Sigmoid colon (tissue), 3 donors: ENCODE measurements at regions not wholly inside any gene's neighbourhood (a gene's known extent, or its start where the extent isn't known, plus 50 kb on each side); places are given as distances from the start of the nearest gene placed in this dataset.

Source experiments
- POLR2A ChIP-seq, 2 donors: fragments of 450-650 bp; IDR thresholded peaks; one replicate each; pipeline ENCODE4 v1.6.1; 2016; ENCODE audit warnings: antibody characterized with exemption in 2 of 2, mild to moderate bottlenecking in 2 of 2, moderate library complexity in 2 of 2
- TF ChIP-seq, protein P1 (sequence below), 4 experiments: fragments of 450-650 bp in 3 of 4; fragments of 200-600 bp in 1 of 4; IDR thresholded peaks; one replicate each; pipeline ENCODE4 v1.5.1; 2016 to 2019; ENCODE audit warnings: antibody characterized with exemption in 4 of 4, mild to moderate bottlenecking in 3 of 4, moderate library complexity in 2 of 4

DNA sequence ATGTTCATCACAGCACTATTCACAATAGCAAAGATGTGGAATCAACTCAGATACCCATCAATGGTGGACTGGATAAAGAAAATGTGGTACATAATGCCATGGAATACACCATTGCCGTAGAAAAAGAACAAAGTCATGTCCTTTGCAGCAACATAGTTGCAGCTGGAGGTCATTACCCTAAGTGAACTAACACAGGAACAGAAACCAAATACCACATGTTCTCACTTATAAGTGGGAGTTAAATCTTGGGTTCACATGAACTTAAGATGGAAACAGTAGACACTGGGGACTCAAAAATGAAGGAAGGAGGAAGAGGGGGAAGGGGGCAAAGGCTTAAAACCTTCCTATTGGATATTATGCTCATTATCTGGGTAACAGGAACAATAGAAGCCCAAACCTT is 228.1 kb upstream of the RAB6C start:
- no peak for TF ChIP-seq POLR2A (IDR thresholded peaks at IDR 0.05)
- TF ChIP-seq, protein P1, sequence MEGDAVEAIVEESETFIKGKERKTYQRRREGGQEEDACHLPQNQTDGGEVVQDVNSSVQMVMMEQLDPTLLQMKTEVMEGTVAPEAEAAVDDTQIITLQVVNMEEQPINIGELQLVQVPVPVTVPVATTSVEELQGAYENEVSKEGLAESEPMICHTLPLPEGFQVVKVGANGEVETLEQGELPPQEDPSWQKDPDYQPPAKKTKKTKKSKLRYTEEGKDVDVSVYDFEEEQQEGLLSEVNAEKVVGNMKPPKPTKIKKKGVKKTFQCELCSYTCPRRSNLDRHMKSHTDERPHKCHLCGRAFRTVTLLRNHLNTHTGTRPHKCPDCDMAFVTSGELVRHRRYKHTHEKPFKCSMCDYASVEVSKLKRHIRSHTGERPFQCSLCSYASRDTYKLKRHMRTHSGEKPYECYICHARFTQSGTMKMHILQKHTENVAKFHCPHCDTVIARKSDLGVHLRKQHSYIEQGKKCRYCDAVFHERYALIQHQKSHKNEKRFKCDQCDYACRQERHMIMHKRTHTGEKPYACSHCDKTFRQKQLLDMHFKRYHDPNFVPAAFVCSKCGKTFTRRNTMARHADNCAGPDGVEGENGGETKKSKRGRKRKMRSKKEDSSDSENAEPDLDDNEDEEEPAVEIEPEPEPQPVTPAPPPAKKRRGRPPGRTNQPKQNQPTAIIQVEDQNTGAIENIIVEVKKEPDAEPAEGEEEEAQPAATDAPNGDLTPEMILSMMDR (IDR thresholded peaks at IDR 0.05) = no peak
